Endothelial cell of umbilical vein (primary cell): ENCODE measurements at regions not wholly inside any gene's neighbourhood (a gene's known extent, or its start where the extent isn't known, plus 50 kb on each side); places are given as distances from the start of the nearest gene placed in this dataset.

Source experiments
- BruUV-seq: library from RNA; stranded (reverse); fragments of 400-500 nt; replicated peaks from 2 replicates; lab custom pipeline; 2021; lab: Mats Ljungman, UMichigan
- CTCF ChIA-PET: fragments of 300-600, 350-600 bp; sonication (Branson Sonifier 250); formaldehyde crosslinking; loops from one replicate; lab custom pipeline; 2021; ENCODE audit warnings: antibody characterized with exemption, inconsistent platforms; lab: Charles Lee
- POLR2A ChIA-PET: fragments of 300-600, 350-600 bp; sonication (Branson Sonifier 250); formaldehyde crosslinking; loops from one replicate; lab custom pipeline; 2021; ENCODE audit warnings: antibody characterized with exemption, inconsistent platforms; lab: Charles Lee
- DNase-seq: peaks from one replicate; pipeline ENCODE4 v3.0.0-alpha.2; 2011; ENCODE audit warnings: low read depth, low spot score
- FAIRE-seq: peaks from 2 replicates; lab custom pipeline; 2011; peaks lifted over from hg19 to GRCh38; lab: Jason Lieb, UNC
- H2AFZ ChIP-seq: 2 replicates; pipeline ENCODE4 v1.6.0; 2012; ENCODE audit warnings: low read depth, low read length, control low read depth, inconsistent platforms
- H3K27ac ChIP-seq: 2 replicates; pipeline ENCODE4 v1.5.1; 2011; ENCODE audit warnings: low read depth, mild to moderate bottlenecking, control low read depth, low read length, moderate library complexity; ENCODE audit not compliant: insufficient read depth
- H3K27me3 ChIP-seq, 2 experiments: 2 replicates each; pipeline versions ENCODE4 v1.6.0 to v1.6.1; 2011; ENCODE audit warnings: low read length in 2 of 2, mixed read lengths in 1 of 2; ENCODE audit not compliant: control insufficient read depth in 2 of 2, insufficient read depth in 2 of 2
- H3K36me3 ChIP-seq, 2 experiments: 2 replicates in 1 of 2; 3 replicates in 1 of 2; pipeline ENCODE4 v1.5.1; 2011; ENCODE audit warnings: low read length in 2 of 2, mild to moderate bottlenecking in 1 of 2, moderate library complexity in 1 of 2; ENCODE audit not compliant: control insufficient read depth in 2 of 2, insufficient read depth in 2 of 2; ENCODE audit errors: extremely low read depth in 1 of 2
- H3K4me1 ChIP-seq: 3 replicates; pipeline ENCODE4 v1.5.1; 2011; ENCODE audit warnings: mild to moderate bottlenecking, low read length; ENCODE audit not compliant: control insufficient read depth, insufficient read depth; ENCODE audit errors: extremely low read depth
- H3K4me2 ChIP-seq: 2 replicates; pipeline ENCODE4 v1.6.1; 2011; ENCODE audit warnings: low read length, control low read depth, mixed read lengths; ENCODE audit not compliant: insufficient read depth
- H3K4me3 ChIP-seq, 3 experiments: fragments of 200-600 bp in 1 of 3; sonication (generic), shearing (Covaris generic) in 1 of 3; replicated peaks in 1 of 3; 2 replicates each; pipeline ENCODE4 v1.5.1; 2011 to 2016; ENCODE audit warnings: control low read depth in 3 of 3, low read length in 3 of 3, mild to moderate bottlenecking in 2 of 3, inconsistent platforms in 1 of 3, low read depth in 1 of 3, moderate library complexity in 1 of 3; ENCODE audit not compliant: insufficient read depth in 1 of 3
- H3K79me2 ChIP-seq: 2 replicates; pipeline ENCODE4 v1.6.0; 2012; ENCODE audit warnings: low read length, inconsistent platforms; ENCODE audit not compliant: control insufficient read depth, insufficient read depth
- H3K9ac ChIP-seq: replicated peaks from 2 replicates; pipeline ENCODE3; 2011; ENCODE audit warnings: low read length, control low read depth; ENCODE audit not compliant: insufficient read depth; ENCODE audit errors: extremely low read depth
- H3K9me1 ChIP-seq: replicated peaks from 3 replicates; pipeline ENCODE4 v1.6.0; 2011; ENCODE audit warnings: mild to moderate bottlenecking, low read length; ENCODE audit not compliant: control insufficient read depth, insufficient read depth; ENCODE audit errors: extremely low read depth
- H3K9me3 ChIP-seq: replicated peaks from 2 replicates; pipeline ENCODE4 v1.5.1; 2012; ENCODE audit warnings: low read length, inconsistent platforms; ENCODE audit not compliant: control insufficient read depth, insufficient read depth
- H4K20me1 ChIP-seq: replicated peaks from 2 replicates; pipeline ENCODE3; 2011; ENCODE audit warnings: mild to moderate bottlenecking, low read length; ENCODE audit not compliant: control insufficient read depth, insufficient read depth; ENCODE audit errors: extremely low read depth
- EZH2 ChIP-seq: IDR thresholded peaks from 2 replicates; pipeline ENCODE4 v1.6.1; 2012; ENCODE audit warnings: borderline replicate concordance, low read depth, mild to moderate bottlenecking, moderate library complexity, low read length, inconsistent platforms; ENCODE audit not compliant: severe bottlenecking
- FOS ChIP-seq: IDR thresholded peaks from 2 replicates; pipeline ENCODE4 v1.6.1; 2011; ENCODE audit warnings: mild to moderate bottlenecking, low read length, moderate library complexity, borderline replicate concordance; ENCODE audit not compliant: insufficient read depth
- GATA2 ChIP-seq: IDR thresholded peaks from 2 replicates; pipeline ENCODE4 v1.7.0; 2011; ENCODE audit warnings: low read depth, mild to moderate bottlenecking, moderate library complexity, mixed read lengths, low read length; ENCODE audit not compliant: insufficient read length, insufficient read depth
- JUN ChIP-seq: IDR thresholded peaks from 2 replicates; pipeline ENCODE4 v1.6.1; 2011; ENCODE audit warnings: borderline replicate concordance, low read depth; ENCODE audit not compliant: insufficient read length, insufficient read depth
- MAX ChIP-seq: IDR thresholded peaks from 2 replicates; pipeline ENCODE4 v1.6.1; 2011; ENCODE audit not compliant: insufficient read depth, insufficient read length
- MYC ChIP-seq: IDR thresholded peaks from one replicate; pipeline ENCODE4 v1.6.1; 2011; ENCODE audit warnings: mild to moderate bottlenecking, low read depth, low read length
- POLR2A ChIP-seq: IDR thresholded peaks from 2 replicates; pipeline ENCODE4 v1.6.1; 2012; ENCODE audit warnings: low read depth, mild to moderate bottlenecking, control low read depth, low read length
- POLR2AphosphoS5 ChIP-seq: IDR thresholded peaks from 2 replicates; pipeline ENCODE4 v1.6.1; 2012; ENCODE audit warnings: low read depth, mild to moderate bottlenecking, control low read depth, low read length, moderate library complexity; ENCODE audit not compliant: insufficient read depth
- dilution Hi-C: fragments of 300-500 bp; cut with MboI; formaldehyde crosslinking; loops from one replicate; pipeline ENCODE4 v1.15.0; 2019; ENCODE audit warnings: low sequenced_read_pairs; ENCODE audit not compliant: extremely low pct_ligation_motif_present
- intact Hi-C: fragments of 100-400 bp; cut with micrococcal nuclease; formaldehyde crosslinking; loops from one replicate; pipeline ENCODE4 v1.10.0; 2022
- TF ChIP-seq, protein P1 (sequence below), 2 donors: IDR thresholded peaks; 1 replicate in 1 of 2; 2 replicates in 1 of 2; pipeline ENCODE4 v1.5.1; 2011; ENCODE audit warnings: low read length in 2 of 2, mild to moderate bottlenecking in 2 of 2, moderate library complexity in 2 of 2, control low read depth in 1 of 2, inconsistent platforms in 1 of 2, low read depth in 1 of 2; ENCODE audit not compliant: insufficient read depth in 1 of 2; ENCODE audit errors: extremely low read depth in 1 of 2

- ChIA-PET CTCF (no interaction called here), POLR2A (interaction anchor here (0.6 kb wide), 1 partner anchor 193 kb away, joined by 3 read pairs; the partner anchor contains the start of gene IRS2)
- no peaks in the 10 kb centered on the region for H3K9me1 ChIP-seq
- H3K27ac ChIP-seq, result no peak overlapping the region
- dilution Hi-C loops (no loop called here), intact Hi-C loops (no loop called here)
- H3K9me3 ChIP-seq, result no peaks in the 10 kb centered on the region
- no peaks in the 10 kb centered on the region for H3K4me1 ChIP-seq
- TF ChIP-seq GATA2 (no peak), FOS (no peak), JUN (no peak), EZH2 (no peak), POLR2AphosphoS5 (no peak), MYC (no peak), POLR2A (no peak), MAX (no peak)
- TF ChIP-seq, protein P1, sequence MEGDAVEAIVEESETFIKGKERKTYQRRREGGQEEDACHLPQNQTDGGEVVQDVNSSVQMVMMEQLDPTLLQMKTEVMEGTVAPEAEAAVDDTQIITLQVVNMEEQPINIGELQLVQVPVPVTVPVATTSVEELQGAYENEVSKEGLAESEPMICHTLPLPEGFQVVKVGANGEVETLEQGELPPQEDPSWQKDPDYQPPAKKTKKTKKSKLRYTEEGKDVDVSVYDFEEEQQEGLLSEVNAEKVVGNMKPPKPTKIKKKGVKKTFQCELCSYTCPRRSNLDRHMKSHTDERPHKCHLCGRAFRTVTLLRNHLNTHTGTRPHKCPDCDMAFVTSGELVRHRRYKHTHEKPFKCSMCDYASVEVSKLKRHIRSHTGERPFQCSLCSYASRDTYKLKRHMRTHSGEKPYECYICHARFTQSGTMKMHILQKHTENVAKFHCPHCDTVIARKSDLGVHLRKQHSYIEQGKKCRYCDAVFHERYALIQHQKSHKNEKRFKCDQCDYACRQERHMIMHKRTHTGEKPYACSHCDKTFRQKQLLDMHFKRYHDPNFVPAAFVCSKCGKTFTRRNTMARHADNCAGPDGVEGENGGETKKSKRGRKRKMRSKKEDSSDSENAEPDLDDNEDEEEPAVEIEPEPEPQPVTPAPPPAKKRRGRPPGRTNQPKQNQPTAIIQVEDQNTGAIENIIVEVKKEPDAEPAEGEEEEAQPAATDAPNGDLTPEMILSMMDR (IDR thresholded peaks at IDR 0.05; ENCODE audit: extremely low read depth in 1 of 2, insufficient read depth in 1 of 2, low read depth in 1 of 2, low read length in 2 of 2), result no peak
- H3K9ac ChIP-seq, result no peak overlapping the region
- FAIRE-seq (no peak), DNase-seq (no peak)
- H3K4me2 ChIP-seq, result no peak overlapping the region
- no peaks in the 10 kb centered on the region for H3K36me3 ChIP-seq
- no TSS peak for BruUV-seq
- H3K4me3 ChIP-seq, result no peak overlapping the region
- H3K27me3 ChIP-seq, result no peaks in the 10 kb centered on the region
- no peaks in the 10 kb centered on the region for H4K20me1 ChIP-seq
- no peaks in the 10 kb centered on the region for H3K79me2 ChIP-seq
- H2AFZ ChIP-seq, result no peak overlapping the region
Observed at GRCh38 chr13:109979228-109979627, 192.8 kb upstream of the IRS2 start.
